Activated CD4-positive, alpha-beta T cell treated with anti-CD3 and anti-CD28 coated beads for 48 hours (primary cell): ENCODE measurements at regions not wholly inside any gene's neighbourhood (a gene's known extent, or its start where the extent isn't known, plus 50 kb on each side); places are given as distances from the start of the nearest gene placed in this dataset.
"Not testable (repeated sequence)": the region's sequence is repeated elsewhere in the genome, so short reads cannot be mapped to it uniquely, and the experiment has no call there.

Source experiments
- DNase-seq: peaks from one replicate; pipeline ENCODE4 v3.0.0-alpha.2; 2020

DNA sequence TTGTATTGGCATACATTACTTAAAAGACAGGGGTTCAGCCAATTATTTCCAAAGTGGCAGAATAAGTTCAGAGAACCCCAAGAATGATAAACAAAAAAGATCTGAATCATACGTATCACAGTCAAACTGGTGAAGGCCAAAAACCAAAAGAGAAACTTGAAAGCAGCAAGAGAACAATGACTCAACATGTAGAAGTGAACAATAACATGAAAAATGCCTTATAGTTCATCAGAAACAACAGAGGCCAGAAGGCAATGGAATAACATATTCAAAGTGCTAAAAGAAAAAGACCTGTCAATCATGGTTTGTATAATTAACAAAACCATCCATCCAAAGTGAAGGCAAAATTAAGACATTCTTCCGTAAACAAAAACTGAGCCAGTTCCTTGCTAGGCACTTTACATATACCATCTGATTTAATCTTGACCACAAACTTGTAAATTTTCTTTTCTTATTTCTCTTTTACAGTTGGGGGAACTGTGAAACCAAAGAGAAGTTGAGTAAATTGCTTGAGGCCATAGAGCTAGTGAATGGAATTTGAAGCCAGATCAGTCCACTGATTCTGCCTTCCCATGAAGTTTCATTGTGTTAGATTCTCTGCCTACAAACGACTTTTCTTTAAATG, 232.1 kb upstream of the SEL1L start:
- no peak for DNase-seq

DNA sequence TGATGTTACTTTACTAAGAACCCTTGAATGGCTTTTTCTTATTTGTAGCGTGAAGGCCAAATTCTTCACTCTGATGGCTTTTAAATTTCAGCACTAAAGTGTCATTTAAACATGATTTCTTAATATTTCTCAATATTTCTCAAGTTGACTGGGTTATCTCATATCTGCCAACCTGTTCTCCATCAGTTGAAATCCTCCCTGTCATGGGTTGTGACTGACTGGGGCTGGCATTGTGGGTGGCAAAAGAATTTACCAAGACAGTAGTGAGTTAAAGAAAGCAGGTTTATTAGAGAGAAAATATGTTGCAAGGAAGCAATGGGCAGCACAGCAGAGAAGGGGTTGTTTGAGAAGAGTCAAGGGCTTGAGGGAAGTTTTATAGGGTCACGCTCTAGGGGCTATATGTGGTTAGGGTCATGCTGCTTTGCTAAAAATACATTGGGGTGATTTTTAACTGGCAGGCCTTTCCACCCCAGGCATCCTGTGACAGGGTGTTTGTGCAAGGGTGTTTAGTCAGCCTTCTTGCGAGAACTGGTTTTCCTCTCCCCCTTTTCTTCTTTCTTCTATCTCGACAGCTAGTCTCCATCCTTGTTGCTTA, 232.8 kb upstream of the SEL1L start:
- no peak for DNase-seq

DNA sequence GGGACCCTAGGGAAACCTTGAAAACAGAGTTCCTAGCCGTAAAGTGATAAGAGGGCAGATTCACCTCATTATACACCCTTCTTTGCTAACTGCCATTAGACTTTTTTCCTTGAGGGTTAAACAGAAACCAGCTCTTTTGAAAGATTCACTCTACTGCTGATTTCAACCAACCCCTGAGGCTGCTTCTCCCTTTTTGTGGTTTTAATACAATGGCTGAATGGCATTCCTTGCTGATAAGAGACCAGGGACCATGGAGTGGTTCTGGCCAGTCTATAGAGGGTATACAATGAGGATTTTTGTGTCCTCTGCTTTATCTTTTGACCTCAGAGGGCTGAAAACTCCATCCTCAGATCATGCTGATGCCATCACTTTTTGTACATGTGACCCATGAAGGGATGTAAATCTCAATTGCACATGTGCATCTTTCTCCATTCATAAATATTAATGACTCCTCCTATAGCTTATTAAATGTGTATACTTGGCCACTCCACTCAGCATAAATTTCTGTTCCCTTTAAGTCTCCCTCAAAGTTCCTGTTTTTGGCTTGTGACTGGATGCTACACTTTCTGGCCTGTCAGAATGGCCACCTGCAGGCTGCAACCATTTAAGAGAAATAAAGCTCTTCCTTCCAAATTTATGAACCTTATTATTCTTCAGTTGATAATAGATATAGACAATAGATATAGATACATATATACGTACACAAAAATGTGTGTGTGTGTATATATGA, 233.8 kb upstream of the SEL1L start:
- no peak for DNase-seq

DNA sequence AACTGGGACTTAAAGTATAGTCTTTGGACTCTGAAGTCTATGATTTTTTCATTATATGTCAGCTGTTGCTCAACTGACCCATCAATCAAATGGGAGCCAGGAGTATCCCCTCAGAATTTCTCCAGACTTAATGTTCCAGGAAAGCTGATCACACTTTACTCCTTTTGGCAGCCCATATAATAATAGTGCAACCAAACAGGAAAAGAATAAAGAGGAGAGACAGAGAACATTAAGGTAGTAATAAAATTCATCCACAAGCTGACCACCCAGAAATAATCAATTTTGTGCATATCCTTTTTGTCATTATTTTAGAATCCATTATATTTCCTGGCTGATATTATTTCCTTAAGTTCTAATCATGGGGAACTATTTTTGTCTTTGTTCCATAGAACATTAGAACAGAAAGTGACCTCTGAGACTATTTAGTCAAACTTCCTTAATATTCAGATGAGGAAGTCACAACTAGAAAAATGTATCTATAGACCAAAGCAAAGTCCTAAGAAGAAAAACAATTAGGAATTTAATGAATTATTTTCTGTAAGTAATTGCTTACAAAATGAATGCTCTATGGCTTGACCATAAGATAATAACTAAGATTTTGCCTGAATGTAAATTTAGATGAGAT, 238.1 kb upstream of the SEL1L start:
- DNase-seq, result no peak

DNA sequence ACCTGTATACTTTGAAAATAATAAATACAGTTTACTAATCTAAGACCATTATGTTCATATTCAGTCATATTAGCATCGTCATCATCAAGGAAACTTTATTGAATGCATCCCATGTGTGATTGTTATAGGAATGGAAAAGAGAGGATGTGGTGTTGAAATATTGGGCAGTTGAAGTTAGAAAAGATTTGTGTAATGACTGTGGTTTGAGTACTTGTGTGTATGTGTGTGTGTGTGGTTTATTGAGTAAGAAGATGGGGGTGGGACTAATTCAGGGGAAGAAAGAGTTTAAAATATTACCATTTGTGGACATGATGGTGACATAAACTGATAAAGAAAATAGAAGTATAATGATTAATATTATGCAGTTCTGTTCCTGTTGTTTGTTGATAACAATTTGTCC, 238.7 kb upstream of the SEL1L start:
- DNase-seq, result no peak

DNA sequence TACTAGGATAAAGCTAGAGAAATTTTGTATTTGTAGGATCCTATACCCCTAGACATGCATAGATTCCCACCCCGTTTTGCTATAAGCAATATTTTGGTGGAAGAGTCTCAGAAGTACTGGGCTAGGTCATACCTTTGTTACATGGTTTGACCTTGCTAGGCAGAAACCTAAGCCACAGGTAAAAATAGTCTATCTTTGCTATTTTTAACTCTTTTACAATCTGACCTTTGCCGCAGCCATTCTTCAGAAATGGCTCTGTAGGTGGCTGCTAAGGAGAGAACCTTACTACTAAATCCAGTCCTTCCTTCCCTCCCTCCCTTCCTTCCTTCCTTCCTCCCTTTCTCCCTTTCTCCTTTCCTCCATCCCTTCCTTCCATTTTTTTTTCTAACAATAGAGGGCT, 242.9 kb upstream of the SEL1L start:
- DNase-seq, result no peak

DNA sequence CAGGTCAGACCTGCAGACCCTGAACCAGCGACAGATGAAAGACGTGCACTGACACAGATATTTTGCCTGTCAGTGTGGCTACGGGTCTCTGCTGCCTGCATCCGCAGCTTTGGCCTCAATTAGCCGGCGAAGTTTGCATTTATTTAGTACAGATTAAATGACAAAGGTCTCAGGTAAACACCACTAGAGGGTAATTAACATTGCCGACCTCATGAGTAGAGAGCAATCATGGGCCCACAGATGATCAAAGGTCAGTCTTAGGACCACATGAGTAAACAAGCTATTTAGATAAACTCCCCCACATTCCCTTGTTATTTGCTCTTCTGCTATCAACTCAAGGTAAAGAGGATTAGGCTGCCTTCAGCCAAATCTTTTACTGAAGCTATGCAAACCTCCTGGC, 248.1 kb upstream of the SEL1L start:
- DNase-seq, result not testable (repeated sequence)

DNA sequence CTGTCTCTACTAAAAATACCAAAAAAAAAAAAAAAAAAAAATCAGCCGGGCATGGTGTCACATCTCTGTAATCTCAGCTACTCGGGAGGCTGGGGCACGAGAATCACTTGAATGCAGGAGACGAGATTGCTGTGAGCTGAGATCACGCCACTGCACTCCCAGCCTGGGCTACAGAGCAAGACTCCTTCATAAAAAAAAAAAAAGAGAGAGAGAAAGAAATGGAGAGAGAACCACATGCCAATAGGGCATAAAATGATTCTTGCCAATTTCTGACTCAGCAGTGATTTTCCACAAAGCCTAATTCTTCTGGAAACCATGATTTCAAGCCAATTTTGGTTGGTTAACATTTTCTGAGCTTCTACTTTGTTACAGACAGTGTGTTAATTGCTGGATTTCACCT, 250.4 kb upstream of the SEL1L start:
- no peak for DNase-seq

DNA sequence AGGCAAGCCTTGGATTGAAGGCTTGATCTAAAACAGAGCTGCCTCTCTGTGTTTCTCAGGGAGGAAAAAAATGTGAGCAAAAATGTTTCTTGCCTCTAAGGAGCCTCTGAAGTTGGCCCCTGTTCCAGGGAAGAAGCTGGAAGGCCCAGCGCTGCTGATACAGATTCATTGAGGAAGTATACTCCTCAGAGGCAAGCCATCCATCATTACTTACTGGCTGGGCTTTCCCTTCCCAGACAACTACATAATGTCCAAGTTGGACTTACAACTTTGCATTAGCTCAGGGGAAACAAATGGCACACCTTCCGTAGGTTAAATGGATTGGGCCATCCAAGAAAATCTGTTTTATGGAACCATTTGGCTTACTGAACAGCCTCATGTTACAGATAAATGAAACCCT, 263.7 kb upstream of the SEL1L start:
- DNase-seq, result no peak

DNA sequence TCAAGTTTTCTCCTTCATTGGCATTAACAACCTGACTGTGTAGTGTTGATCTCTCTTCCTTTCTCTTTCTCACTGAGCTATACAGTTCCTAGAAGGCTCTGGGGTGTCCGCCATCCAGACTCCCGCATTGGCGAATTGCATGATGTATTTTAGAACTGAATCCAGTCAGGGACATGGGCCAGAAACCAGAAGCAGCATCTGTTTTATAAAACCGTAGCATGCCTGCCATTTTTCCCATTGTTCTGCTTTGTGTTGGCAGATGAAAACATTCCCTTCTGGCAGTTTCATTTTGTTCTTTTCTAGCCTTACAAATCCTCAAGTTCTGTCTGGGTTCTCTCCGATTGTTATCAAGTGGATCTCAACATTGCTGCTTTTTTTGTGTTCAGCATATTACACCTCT, 268.3 kb upstream of the SEL1L start:
- no peak for DNase-seq

DNA sequence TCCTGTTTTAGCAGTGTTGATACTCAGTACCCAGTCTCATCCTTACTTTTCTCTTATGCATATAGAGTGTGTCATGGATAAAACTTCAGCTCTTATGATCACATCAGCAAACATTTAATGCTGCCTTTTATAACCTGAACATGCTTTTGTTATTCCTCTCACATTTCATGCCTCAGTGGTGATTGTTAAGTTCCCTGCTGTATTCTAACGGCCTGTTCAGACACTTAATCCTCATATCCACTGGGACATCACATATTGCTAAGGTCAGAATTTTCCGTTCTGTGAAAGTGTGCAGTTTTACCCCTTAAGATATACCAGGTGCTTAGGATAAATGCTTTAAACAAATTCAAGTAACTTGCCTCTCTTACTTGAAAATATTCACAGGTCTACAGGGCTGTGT, 268.7 kb upstream of the SEL1L start:
- no peak for DNase-seq

DNA sequence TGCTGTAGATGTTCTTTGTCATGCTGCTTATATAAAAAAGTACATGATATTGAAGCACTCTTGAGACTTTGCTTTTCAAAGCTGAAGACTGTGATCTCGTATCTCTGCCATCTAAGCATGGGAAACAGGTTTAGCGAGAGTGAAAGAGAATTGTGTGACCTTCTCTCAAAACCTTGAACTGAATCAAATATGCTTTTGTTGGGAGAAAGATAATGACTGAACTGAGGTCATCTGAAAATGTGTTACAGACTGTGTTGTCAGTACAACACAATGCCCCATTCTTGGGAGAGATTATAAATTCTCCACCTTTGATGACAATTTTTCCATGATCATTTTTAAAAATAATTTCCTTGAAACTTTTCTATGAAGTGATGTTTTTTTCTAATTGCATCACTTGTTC, 272.1 kb upstream of the SEL1L start:
- no peak for DNase-seq

DNA sequence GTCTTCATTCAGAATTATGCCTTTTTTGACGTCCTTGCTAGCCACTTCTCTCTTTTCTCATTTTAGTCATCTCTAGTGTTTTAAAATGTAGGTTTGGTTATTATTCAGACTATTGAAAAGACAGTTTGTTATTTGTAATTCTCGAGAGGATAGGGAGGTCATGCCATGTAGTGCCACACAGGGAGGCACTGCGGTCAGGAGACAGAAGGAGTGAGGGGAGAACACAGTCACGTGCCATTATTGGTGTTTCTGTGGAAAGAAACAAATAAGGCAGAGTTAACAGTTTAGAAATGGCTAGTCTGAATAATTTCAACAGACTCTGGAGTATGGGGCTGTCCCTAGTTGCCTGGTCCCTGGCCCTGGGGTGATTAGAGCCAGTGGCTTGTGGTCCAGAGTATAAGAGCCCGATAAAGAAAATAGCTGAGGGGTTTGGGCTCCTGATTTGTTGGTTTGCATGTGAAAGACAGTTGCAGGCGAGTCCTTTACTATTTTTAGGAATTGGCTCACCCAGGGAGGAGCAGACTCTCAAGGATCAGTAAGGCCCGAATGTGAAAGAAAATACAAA, 278.1 kb upstream of the SEL1L start:
- no peak for DNase-seq

DNA sequence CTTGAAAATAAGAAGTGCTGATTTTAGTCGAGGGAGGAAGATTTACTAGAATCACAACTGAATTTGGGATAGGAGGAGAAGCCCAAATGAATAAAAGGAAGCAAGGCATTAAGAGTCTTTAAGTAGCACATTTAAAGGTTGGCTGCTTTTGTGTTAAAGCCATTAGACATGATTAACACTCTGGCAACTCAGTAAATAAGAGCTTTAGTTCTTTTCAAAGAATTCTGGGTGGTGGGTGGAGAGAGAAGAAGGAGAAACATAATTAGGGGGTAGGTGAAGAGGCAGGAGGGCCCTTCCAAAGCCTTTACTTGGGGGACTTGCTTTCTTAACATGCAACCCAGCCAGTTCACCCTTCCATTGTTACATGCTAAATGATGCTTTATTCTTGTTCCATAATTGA, 284.6 kb upstream of the SEL1L start:
- DNase-seq, result no peak

DNA sequence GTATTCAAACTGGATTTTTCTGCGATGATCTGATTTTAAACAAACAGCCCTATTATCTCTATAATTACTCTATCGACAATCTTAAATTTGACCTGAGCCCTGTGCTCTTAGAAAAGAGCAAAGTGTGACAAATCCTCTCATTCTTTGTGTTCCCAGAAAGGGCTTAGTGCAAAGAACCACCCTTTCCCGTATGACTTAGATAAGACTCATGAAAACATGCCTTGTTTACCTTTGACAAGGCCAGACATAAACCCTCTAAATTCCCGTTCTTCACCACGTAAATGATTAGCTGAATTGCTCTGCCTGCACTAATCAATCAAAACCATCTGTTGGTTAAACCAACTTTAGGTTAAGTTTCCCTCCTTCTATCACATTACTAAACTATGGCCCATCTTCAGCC, 285.7 kb upstream of the SEL1L start:
- DNase-seq, result no peak

DNA sequence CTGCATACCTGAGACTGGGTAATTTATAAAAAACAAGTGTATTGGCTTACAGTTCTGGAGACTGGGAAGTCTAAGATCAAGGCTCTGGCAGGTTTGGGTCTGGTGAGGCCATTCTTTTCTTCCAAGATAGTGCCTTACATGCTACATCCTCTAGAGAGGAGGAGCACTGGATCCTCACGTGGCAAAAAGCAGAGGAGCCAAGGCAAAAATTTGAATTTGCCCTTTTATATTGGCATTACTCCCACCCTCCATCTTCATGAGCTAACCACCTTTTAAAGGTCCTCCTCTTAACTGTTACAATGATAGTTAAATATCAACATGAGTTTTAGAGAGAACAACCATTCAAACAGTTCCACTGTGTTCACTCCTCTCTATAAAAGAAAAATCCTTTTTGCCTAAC, 286.3 kb upstream of the SEL1L start:
- no peak for DNase-seq

DNA sequence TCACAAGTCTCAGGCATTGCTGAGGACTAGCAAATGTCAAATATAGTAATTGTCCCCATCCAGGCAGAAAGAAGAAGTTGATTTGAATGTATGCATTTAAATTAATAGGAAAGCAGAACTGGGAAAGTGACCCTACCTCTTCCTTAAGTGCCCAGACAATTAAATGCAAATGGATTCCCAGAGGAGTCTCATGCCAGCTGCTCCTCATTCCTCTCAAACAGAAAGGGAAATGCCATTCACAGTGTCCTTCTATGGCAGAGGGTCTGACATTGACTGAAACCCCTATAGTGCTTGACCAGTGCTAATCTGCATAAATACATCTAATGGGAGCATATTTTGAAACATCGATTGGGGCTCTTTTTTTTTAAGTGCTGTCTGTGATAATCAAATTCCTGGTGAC, 292.4 kb upstream of the SEL1L start:
- DNase-seq, result no peak

DNA sequence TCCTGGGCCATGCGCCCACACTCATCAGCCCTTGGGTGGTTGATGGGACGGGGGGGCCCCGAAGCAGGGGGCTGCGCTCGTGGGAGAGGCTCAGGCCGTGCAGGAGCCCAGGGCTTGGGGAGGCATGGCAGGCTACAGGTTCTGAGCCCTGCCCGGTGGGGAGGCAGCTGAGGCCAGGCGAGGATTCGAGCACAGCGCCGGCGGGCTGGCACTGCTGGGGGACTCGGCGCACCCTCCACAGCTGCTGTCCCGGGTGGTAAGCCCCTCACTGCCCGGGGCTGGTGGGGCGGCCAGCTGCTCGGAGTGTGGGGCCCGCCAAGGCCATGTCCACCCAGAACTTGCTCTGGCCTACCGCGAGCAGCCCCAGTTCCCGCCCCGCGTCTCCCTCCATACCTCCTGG, 295.8 kb upstream of the SEL1L start:
- no peak for DNase-seq

DNA sequence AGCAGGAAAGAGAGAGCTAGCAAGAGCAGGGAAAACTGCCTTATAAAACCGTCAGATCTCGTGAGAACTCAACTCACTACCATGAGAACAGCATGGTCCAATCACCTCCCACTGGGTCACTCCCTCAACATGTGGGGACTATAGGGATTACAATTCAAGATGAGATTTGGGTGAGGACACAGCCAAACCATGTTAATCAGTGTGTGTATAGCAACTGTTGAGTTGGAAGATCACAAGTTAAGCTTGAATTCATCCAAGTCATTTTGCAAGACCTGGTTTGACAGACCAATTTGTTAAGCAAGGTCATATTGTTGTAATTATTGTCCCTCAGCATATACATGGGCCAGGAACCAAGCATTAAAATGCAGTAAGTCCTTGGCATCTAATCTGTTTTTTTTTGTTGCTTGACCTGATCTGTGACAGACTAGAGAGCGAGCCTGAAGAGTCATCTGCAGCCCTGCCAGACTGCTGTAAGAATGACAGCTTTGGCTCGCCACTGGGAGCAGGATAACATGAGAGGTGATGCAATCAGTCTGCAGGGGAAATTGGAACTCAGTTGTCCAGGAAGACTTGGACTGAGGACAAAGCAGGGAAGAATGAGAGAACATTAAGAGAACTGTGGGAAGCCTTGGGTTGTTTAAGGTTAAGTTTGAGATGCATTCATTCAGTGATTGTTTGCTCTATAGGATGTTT, 297.6 kb upstream of the SEL1L start:
- DNase-seq, result no peak

DNA sequence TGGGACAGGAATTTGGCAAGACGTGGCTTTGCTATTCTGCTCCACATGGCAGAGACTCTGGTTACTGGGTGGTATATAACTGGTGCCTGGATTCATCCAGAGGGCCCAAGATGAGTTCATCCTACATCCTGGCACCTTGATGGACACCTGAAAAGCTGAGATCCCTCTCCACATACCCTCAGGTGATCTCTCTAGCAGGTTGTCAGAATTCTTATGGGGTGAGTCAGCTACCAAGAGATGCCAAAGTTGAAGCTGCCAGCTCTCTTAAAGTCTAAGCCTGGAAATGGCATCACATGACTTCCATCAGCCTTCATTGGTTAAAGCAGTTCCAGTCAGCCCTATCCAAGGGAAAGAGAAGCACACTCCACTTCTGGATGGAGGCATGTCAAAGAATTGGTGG, 300.7 kb upstream of the SEL1L start:
- DNase-seq, result no peak

DNA sequence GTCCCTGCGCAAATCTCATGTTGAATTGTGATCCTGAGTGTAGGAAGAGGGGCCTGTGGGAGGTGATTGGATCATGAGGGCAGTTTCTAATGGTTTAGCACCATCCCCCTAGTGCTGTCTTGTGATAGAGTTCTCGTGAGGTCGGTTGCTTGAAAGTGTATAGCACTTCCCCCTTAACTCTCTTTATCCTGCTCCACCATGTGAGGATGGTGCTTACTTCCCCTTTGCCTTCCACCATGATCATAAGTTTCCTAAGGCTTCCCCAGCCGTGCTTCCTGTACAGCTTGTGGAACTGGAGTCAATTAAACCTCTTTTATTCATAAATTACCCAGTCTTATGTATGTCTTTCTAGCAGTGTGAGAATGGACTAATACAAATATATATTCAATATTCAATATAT, 303.7 kb upstream of the SEL1L start:
- no peak for DNase-seq

DNA sequence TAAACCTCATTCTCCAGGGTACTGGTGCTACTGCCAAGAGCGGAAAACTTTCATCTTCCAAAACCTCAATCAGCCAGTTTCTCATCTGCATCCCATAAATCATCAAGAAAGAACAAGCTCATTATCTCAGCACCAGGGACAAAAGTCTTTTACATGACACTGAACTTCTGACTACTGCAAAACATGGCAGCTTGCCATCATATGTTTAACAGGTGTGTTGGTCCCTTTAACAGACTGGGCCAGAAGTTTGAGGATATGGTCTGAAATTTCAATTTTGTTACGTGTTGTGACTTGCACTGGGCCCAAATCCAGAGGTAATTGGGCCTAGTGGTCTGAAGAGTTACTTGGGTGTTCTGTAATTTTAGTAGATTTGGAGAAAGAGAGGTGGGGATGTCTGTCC, 305.4 kb upstream of the SEL1L start:
- DNase-seq, result no peak

DNA sequence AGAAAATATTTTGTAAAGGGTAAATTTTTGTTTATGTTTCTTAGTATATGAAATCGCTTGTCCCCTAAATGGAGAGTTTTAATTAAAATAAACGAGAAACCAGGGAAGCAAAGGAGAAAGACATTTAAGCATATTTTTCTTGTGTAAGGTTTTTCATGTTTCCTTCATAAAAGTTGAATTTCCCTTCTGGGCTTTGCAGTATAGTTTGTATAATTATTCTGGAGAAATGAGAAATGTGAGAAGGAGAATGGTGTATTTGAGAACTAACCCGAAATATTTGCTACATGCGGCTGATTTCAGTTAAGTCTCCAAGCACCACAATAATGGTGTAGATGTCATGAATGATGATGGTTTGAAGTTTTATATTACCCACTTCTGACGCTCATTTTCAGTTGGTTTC, 307.7 kb upstream of the SEL1L start:
- DNase-seq, result no peak
